MM.1S (cell line): ENCODE measurements at regions not wholly inside any gene's neighbourhood (a gene's known extent, or its start where the extent isn't known, plus 50 kb on each side); places are given as distances from the start of the nearest gene placed in this dataset.

Source experiments
- DNase-seq: peaks from one replicate; pipeline ENCODE4 v3.0.0-alpha.2; 2015
- H2AFZ ChIP-seq: fragments of 300-600 bp; sonication (generic); 2 replicates; pipeline ENCODE4 v1.6.0; 2016; ENCODE audit warnings: antibody characterized with exemption, low read length
- H3F3A ChIP-seq: fragments of 300-600 bp; sonication (generic); 2 replicates; pipeline ENCODE4 v1.6.1; 2016; ENCODE audit warnings: mild to moderate bottlenecking, antibody characterized with exemption, low read length, moderate library complexity, mixed read lengths; ENCODE audit not compliant: insufficient read depth
- H3K27ac ChIP-seq: fragments of 300-600 bp; sonication (generic); 2 replicates; pipeline ENCODE4 v1.5.1; 2016; ENCODE audit warnings: mild to moderate bottlenecking, low read length
- H3K27me3 ChIP-seq: fragments of 300-600 bp; sonication (generic); replicated peaks from 2 replicates; pipeline ENCODE4 v1.6.0; 2016; ENCODE audit warnings: low read length; ENCODE audit not compliant: insufficient read depth
- H3K36me3 ChIP-seq: fragments of 300-600 bp; sonication (generic); replicated peaks from 2 replicates; pipeline ENCODE4 v1.6.1; 2016; ENCODE audit warnings: mild to moderate bottlenecking, low read length, mixed read lengths; ENCODE audit not compliant: insufficient read depth
- H3K4me1 ChIP-seq: fragments of 300-600 bp; sonication (generic); 2 replicates; pipeline ENCODE4 v1.6.1; 2016; ENCODE audit warnings: low read length, mixed read lengths
- H3K4me2 ChIP-seq: fragments of 300-600 bp; sonication (generic); 2 replicates; pipeline ENCODE4 v1.6.0; 2016; ENCODE audit warnings: low read depth, low read length
- H3K4me3 ChIP-seq: fragments of 300-600 bp; sonication (generic); 2 replicates; pipeline ENCODE4 v1.5.1; 2016; ENCODE audit warnings: low read length, mixed read lengths
- H3K79me2 ChIP-seq: fragments of 300-600 bp; sonication (generic); 2 replicates; pipeline ENCODE4 v1.6.1; 2016; ENCODE audit warnings: mixed run types, low read length, mixed read lengths
- H3K9ac ChIP-seq: fragments of 300-600 bp; sonication (generic); 2 replicates; pipeline ENCODE4 v1.6.1; 2016; ENCODE audit warnings: low read length, mixed read lengths
- H3K9me2 ChIP-seq: fragments of 300-600 bp; sonication (generic); replicated peaks from 2 replicates; pipeline ENCODE4 v1.6.1; 2016; ENCODE audit warnings: mild to moderate bottlenecking, low read length, mixed read lengths; ENCODE audit not compliant: insufficient read depth
- H3K9me3 ChIP-seq: fragments of 300-600 bp; sonication (generic); replicated peaks from 2 replicates; pipeline ENCODE4 v1.6.1; 2016; ENCODE audit warnings: mild to moderate bottlenecking, low read length, mixed read lengths; ENCODE audit not compliant: insufficient read depth
- H4K20me1 ChIP-seq: fragments of 300-600 bp; sonication (generic); 2 replicates; pipeline ENCODE4 v1.6.1; 2016; ENCODE audit warnings: mild to moderate bottlenecking, low read length, moderate library complexity, mixed read lengths; ENCODE audit not compliant: insufficient read depth
- EZH2 ChIP-seq: fragments of 300-600 bp; sonication (generic); optimal IDR thresholded peaks from 2 replicates; pipeline ENCODE3; 2017; ENCODE audit warnings: low read depth, mild to moderate bottlenecking, antibody characterized with exemption, low read length, mixed read lengths
- EZH2phosphoT487 ChIP-seq: fragments of 300-600 bp; sonication (generic); IDR thresholded peaks from 2 replicates; pipeline ENCODE4 v1.6.1; 2018; ENCODE audit warnings: antibody characterized with exemption, low read length
- TF ChIP-seq, protein P1 (sequence below): fragments of 300-600 bp; sonication (generic); IDR thresholded peaks from 2 replicates; pipeline ENCODE4 v1.5.1; 2016; ENCODE audit warnings: antibody characterized with exemption, low read length, mixed read lengths

DNA sequence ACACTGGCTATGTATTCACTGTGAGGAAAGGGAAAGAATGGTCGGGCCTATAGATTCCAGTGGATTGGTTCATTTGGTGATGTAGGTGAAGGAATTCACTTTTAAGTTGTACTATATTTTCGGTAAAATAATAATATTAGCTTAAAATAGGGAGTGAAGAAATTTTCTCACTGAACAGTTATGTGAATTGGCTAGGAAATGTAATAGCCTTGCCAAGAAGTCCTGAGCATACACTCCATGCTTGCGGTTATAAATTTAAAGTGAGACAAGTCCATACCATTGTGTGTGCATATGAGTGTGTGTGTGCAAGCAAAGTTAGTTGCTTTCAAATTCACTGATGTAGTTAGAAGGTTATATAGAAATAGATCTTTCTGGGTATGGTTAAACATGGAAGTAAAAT lies 1651.0 kb downstream of the NCAM2 start:
- H3K36me3 ChIP-seq = no peaks in the 10 kb centered on the region
- H3K4me2 ChIP-seq = no peak overlapping the region
- H3K4me3 ChIP-seq = no peak overlapping the region
- TF ChIP-seq, protein P1, sequence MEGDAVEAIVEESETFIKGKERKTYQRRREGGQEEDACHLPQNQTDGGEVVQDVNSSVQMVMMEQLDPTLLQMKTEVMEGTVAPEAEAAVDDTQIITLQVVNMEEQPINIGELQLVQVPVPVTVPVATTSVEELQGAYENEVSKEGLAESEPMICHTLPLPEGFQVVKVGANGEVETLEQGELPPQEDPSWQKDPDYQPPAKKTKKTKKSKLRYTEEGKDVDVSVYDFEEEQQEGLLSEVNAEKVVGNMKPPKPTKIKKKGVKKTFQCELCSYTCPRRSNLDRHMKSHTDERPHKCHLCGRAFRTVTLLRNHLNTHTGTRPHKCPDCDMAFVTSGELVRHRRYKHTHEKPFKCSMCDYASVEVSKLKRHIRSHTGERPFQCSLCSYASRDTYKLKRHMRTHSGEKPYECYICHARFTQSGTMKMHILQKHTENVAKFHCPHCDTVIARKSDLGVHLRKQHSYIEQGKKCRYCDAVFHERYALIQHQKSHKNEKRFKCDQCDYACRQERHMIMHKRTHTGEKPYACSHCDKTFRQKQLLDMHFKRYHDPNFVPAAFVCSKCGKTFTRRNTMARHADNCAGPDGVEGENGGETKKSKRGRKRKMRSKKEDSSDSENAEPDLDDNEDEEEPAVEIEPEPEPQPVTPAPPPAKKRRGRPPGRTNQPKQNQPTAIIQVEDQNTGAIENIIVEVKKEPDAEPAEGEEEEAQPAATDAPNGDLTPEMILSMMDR = no peak
- TF ChIP-seq EZH2 = no peak
- no peak for TF ChIP-seq EZH2phosphoT487
- no peak for DNase-seq
- H3K9ac ChIP-seq = no peak overlapping the region
- H3K79me2 ChIP-seq = no peaks in the 10 kb centered on the region
- no peak overlapping the region for H2AFZ ChIP-seq
- H3K27ac ChIP-seq = no peak overlapping the region
- H3K9me3 ChIP-seq = no peaks in the 10 kb centered on the region
- H3F3A ChIP-seq = no peaks in the 10 kb centered on the region
- H3K4me1 ChIP-seq = no peaks in the 10 kb centered on the region
- no peaks in the 10 kb centered on the region for H4K20me1 ChIP-seq
- H3K27me3 ChIP-seq = no peaks in the 10 kb centered on the region
- H3K9me2 ChIP-seq = no peaks in the 10 kb centered on the region

DNA sequence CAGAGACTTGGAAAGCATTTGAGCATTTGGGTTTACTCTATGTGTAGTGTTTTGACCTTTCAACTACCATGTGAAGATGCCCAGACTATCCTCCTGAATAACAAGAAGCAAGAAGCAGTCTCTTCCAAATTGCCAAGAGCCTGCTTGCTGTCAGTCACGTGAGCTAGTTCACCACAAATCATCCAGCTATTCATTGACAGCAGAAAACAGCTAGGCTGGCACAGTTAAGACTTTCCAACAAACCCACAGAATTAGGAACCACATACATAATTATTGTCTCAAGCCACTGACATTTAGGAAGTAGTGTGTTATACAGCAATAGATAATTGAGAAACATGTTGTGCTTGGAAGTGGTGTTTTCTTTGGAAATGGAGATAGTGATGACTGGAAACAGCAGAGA lies 1652.0 kb downstream of the NCAM2 start:
- H3F3A ChIP-seq = no peaks in the 10 kb centered on the region
- H3K9me2 ChIP-seq = no peaks in the 10 kb centered on the region
- no peaks in the 10 kb centered on the region for H4K20me1 ChIP-seq
- no peaks in the 10 kb centered on the region for H3K27me3 ChIP-seq
- H3K36me3 ChIP-seq = no peaks in the 10 kb centered on the region
- H3K4me2 ChIP-seq = no peak overlapping the region
- no peaks in the 10 kb centered on the region for H3K9me3 ChIP-seq
- no peak overlapping the region for H2AFZ ChIP-seq
- no peaks in the 10 kb centered on the region for H3K79me2 ChIP-seq
- H3K4me1 ChIP-seq = no peaks in the 10 kb centered on the region
- no peak for DNase-seq
- no peak overlapping the region for H3K9ac ChIP-seq
- no peak for TF ChIP-seq EZH2phosphoT487
- TF ChIP-seq, protein P1 = no peak
- no peak for TF ChIP-seq EZH2
- no peak overlapping the region for H3K4me3 ChIP-seq
- H3K27ac ChIP-seq = no peak overlapping the region

DNA sequence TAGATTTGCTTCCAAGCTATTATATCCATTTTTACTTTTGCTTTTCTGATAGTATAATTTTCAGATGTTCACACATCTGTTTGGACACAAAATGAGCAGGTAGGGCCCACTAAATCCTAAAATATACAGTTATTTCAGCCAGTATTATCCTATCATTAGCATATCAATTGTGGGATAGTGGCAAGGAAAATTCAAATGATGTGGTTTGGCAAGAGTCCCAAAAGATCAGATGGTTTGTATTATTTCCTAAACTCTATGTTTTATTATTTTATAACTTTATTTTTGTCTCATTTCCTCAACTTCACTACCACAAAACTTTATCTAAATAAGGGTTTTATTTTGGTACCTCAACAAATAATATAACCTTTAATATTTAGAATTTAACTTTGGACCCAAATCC lies 1659.6 kb downstream of the NCAM2 start:
- no peaks in the 10 kb centered on the region for H3K27me3 ChIP-seq
- no peak overlapping the region for H3K4me2 ChIP-seq
- H3K4me1 ChIP-seq = no peaks in the 10 kb centered on the region; the same call in 1 of the 2 replicates
- H3K9me3 ChIP-seq = no peaks in the 10 kb centered on the region
- no peaks in the 10 kb centered on the region for H3K79me2 ChIP-seq
- no peaks in the 10 kb centered on the region for H3K9me2 ChIP-seq
- no peak for DNase-seq
- H3F3A ChIP-seq = no peaks in the 10 kb centered on the region
- no peak overlapping the region for H3K9ac ChIP-seq
- H4K20me1 ChIP-seq = no peaks in the 10 kb centered on the region
- no peaks in the 10 kb centered on the region for H3K36me3 ChIP-seq
- TF ChIP-seq EZH2phosphoT487 = no peak
- no peak for TF ChIP-seq EZH2
- TF ChIP-seq, protein P1 = no peak
- no peak overlapping the region for H3K27ac ChIP-seq
- no peak overlapping the region for H2AFZ ChIP-seq
- no peak overlapping the region for H3K4me3 ChIP-seq
